Erythroblast (primary cell): ENCODE measurements at regions not wholly inside any gene's neighbourhood (a gene's known extent, or its start where the extent isn't known, plus 50 kb on each side); places are given as distances from the start of the nearest gene placed in this dataset.

Experiments used
- GATA1 ChIP-seq: IDR thresholded peaks from 2 replicates; pipeline ENCODE4 v1.6.1; 2011; ENCODE audit warnings: low read depth, mild to moderate bottlenecking, control low read depth, low read length, moderate library complexity
- POLR2A ChIP-seq: IDR thresholded peaks from 2 replicates; pipeline ENCODE4 v1.6.1; 2011; ENCODE audit warnings: mild to moderate bottlenecking, low read length

GRCh38 chr1:214224611-214225354, 56.2 kb upstream of the SMYD2 start:
- no peak for TF ChIP-seq POLR2A
- TF ChIP-seq GATA1 = no peak
